A673 (cell line): ENCODE measurements at regions not wholly inside any gene's neighbourhood (a gene's known extent, or its start where the extent isn't known, plus 50 kb on each side); places are given as distances from the start of the nearest gene placed in this dataset.

Source experiments
- BruUV-seq: library from RNA; stranded (reverse); fragments of 400-500 nt; replicated peaks from 2 replicates; lab custom pipeline; 2021; lab: Mats Ljungman, UMichigan
- CTCF ChIA-PET: fragments of 300-600 bp; sonication (Branson Sonifier 250); formaldehyde crosslinking; loops from one replicate; lab custom pipeline; 2022; ENCODE audit warnings: antibody characterized with exemption; lab: Charles Lee
- POLR2A ChIA-PET: fragments of 300-600 bp; sonication (Branson Sonifier 250); formaldehyde crosslinking; loops from one replicate; lab custom pipeline; 2022; ENCODE audit warnings: antibody characterized with exemption; ENCODE audit not compliant: low non-redundant PET; lab: Charles Lee
- DNase-seq: peaks from one replicate; pipeline ENCODE4 v3.0.0-alpha.2; 2015; ENCODE audit warnings: low spot score
- H3K27ac ChIP-seq: fragments of 200-600 bp; sonication (generic); 2 replicates; pipeline ENCODE4 v1.5.1; 2016; ENCODE audit warnings: mixed run types, low read depth, mild to moderate bottlenecking, mixed read lengths, antibody characterized with exemption, low read length; ENCODE audit not compliant: poor library complexity, severe bottlenecking
- H3K27me3 ChIP-seq: fragments of 200-600 bp; sonication (generic); replicated peaks from 2 replicates; pipeline ENCODE4 v1.6.1; 2017; ENCODE audit warnings: mixed run types, low read depth, mild to moderate bottlenecking, mixed read lengths, antibody characterized with exemption, low read length; ENCODE audit not compliant: insufficient read depth, poor library complexity
- H3K36me3 ChIP-seq: fragments of 200-600 bp; sonication (generic); 2 replicates; pipeline ENCODE4 v1.6.1; 2016; ENCODE audit warnings: mixed run types, mild to moderate bottlenecking, mixed read lengths, antibody characterized with exemption, low read length; ENCODE audit not compliant: insufficient read depth, poor library complexity, severe bottlenecking
- H3K4me1 ChIP-seq: fragments of 200-600 bp; sonication (generic); 2 replicates; pipeline ENCODE4 v1.6.1; 2017; ENCODE audit warnings: mixed run types, mild to moderate bottlenecking, mixed read lengths, antibody characterized with exemption, low read length; ENCODE audit not compliant: insufficient read depth, poor library complexity, severe bottlenecking
- H3K4me3 ChIP-seq: fragments of 200-600 bp; sonication (generic); 2 replicates; pipeline ENCODE4 v1.5.1; 2016; ENCODE audit warnings: low read depth, mixed run types, mild to moderate bottlenecking, mixed read lengths, low read length; ENCODE audit not compliant: poor library complexity, severe bottlenecking
- H3K9me3 ChIP-seq: fragments of 200-600 bp; sonication (generic); 2 replicates; pipeline ENCODE4 v1.6.1; 2016; ENCODE audit warnings: mixed run types, low read depth, mild to moderate bottlenecking, mixed read lengths, antibody characterized with exemption, low read length; ENCODE audit not compliant: poor library complexity, severe bottlenecking
- CTCF ChIP-seq: fragments of 300-800, 200-600 bp; sonication (generic); conservative IDR thresholded peaks from 2 replicates; pipeline ENCODE4 v1.5.1; 2017; ENCODE audit warnings: low read depth, mild to moderate bottlenecking, antibody characterized with exemption, low read length, moderate library complexity, mixed read lengths
- EZH2 ChIP-seq: fragments of 200-600 bp; sonication (generic); IDR thresholded peaks from 2 replicates; pipeline ENCODE4 v1.6.1; 2017; ENCODE audit warnings: borderline replicate concordance, low read depth, mild to moderate bottlenecking, mixed read lengths, antibody characterized with exemption, low read length; ENCODE audit not compliant: poor library complexity, severe bottlenecking
- intact Hi-C: fragments of 100-400 bp; cut with micrococcal nuclease; formaldehyde crosslinking; loops from one replicate; pipeline ENCODE4 v1.10.0; 2022; ENCODE audit not compliant: unreplicated experiment

- POLR2A ChIA-PET = no interaction called here
- DNase-seq = no peak
- TF ChIP-seq EZH2 (no peak), CTCF (no peak)
- H3K4me3 ChIP-seq = no peak overlapping the region
- peaks cover 14% of the 10 kb centered on the region for H3K9me3 ChIP-seq
- no peaks in the 10 kb centered on the region for H3K27me3 ChIP-seq
- H3K4me1 ChIP-seq = peaks cover 12% of the 10 kb centered on the region
- H3K27ac ChIP-seq = no peak overlapping the region
- BruUV-seq = no TSS peak
- peaks cover 5% of the 10 kb centered on the region for H3K36me3 ChIP-seq
- CTCF ChIA-PET = no interaction called here
- intact Hi-C loops = no loop called here
Observed at GRCh38 chr7:19056305-19056704, 61.1 kb downstream of the TWIST1 start.
